Suprapubic skin (tissue), 4 donors: ENCODE measurements at regions not wholly inside any gene's neighbourhood (a gene's known extent, or its start where the extent isn't known, plus 50 kb on each side); places are given as distances from the start of the nearest gene placed in this dataset.

Experiments
- DNase-seq, 2 donors: peaks; one replicate each; pipeline ENCODE4 v3.0.0-alpha.2; 2019; ENCODE audit warnings: low spot score in 2 of 2
- H3K27ac ChIP-seq: fragments of 200-600 bp; sonication (generic); one replicate; pipeline ENCODE4 v1.5.1; 2019
- H3K27me3 ChIP-seq: fragments of 200-600 bp; sonication (generic); one replicate; pipeline ENCODE4 v1.5.1; 2019
- H3K36me3 ChIP-seq: fragments of 200-600 bp; sonication (generic); one replicate; pipeline ENCODE4 v1.5.1; 2019
- H3K4me1 ChIP-seq: fragments of 200-600 bp; sonication (generic); one replicate; pipeline ENCODE4 v1.5.1; 2019
- H3K4me3 ChIP-seq: fragments of 200-600 bp; sonication (generic); one replicate; pipeline ENCODE4 v1.5.1; 2019; ENCODE audit warnings: mild to moderate bottlenecking
- H3K9me3 ChIP-seq: fragments of 200-600 bp; sonication (generic); one replicate; pipeline ENCODE4 v1.5.1; 2019
- CTCF ChIP-seq, 2 donors: fragments of 200-600 bp in 1 of 2; fragments of 450-650 bp in 1 of 2; sonication (generic) in 1 of 2; IDR thresholded peaks; one replicate each; pipeline ENCODE4 v1.5.1; 2016 to 2019; ENCODE audit warnings: antibody characterized with exemption in 2 of 2, mild to moderate bottlenecking in 1 of 2, moderate library complexity in 1 of 2
- EP300 ChIP-seq: sonication (generic); formaldehyde crosslinking; IDR thresholded peaks from one replicate; pipeline ENCODE4 v1.6.1; 2017; ENCODE audit warnings: antibody characterized with exemption
- POLR2A ChIP-seq, 2 donors: fragments of 450-650 bp; IDR thresholded peaks; one replicate each; pipeline ENCODE4 v1.6.1; 2017; ENCODE audit warnings: antibody characterized with exemption in 2 of 2, mild to moderate bottlenecking in 2 of 2, moderate library complexity in 2 of 2
- POLR2AphosphoS5 ChIP-seq, 3 donors: sonication (generic); formaldehyde crosslinking; IDR thresholded peaks; one replicate each; pipeline ENCODE4 v1.6.1; 2017; ENCODE audit warnings: antibody characterized with exemption in 3 of 3
- WGBS: methylation state at CpG from one replicate; pipeline ENCODE4 v1.1.5; 2018; 5-methylcytosine and 5-hydroxymethylcytosine counted together

- TF ChIP-seq CTCF (IDR thresholded peaks at IDR 0.05) (no peak), POLR2A (IDR thresholded peaks at IDR 0.05) (no peak)
- Histone ChIP-seq H3K9me3 (no peaks in the 10 kb centered on the region), H3K4me1 (no peaks in the 10 kb centered on the region), H3K4me3 (no peak overlapping the region), H3K27me3 (no peaks in the 10 kb centered on the region), H3K36me3 (no peaks in the 10 kb centered on the region), H3K27ac (no peak overlapping the region)
- 65% methylated on average over 3 of the region's 3 CpGs for WGBS
- DNase-seq, result no peak
These were observed 1056.2 kb downstream of the EPHA7 start for GRCh38 chr6:92363111-92363510.

- no peaks in the 10 kb centered on the region for H3K36me3 ChIP-seq
- no peak for TF ChIP-seq CTCF (IDR thresholded peaks at IDR 0.05)
- no peak for TF ChIP-seq EP300
- TF ChIP-seq POLR2A (IDR thresholded peaks at IDR 0.05), result no peak
- no peak for TF ChIP-seq POLR2AphosphoS5 (IDR thresholded peaks at IDR 0.05)
- no peaks in the 10 kb centered on the region for H3K27me3 ChIP-seq
- H3K4me3 ChIP-seq, result no peak overlapping the region
- no peaks in the 10 kb centered on the region for H3K9me3 ChIP-seq
- no peak overlapping the region for H3K27ac ChIP-seq
- H3K4me1 ChIP-seq, result no peaks in the 10 kb centered on the region
- DNase-seq, result no peak
- 81% methylated on average over 5 of the region's 5 CpGs for WGBS
These were observed 1057.0 kb downstream of the EPHA7 start for GRCh38 chr6:92362404-92362803.

GRCh38 chr6:92361990-92362389 lies 1057.4 kb downstream of the EPHA7 start:
- 94% methylated on average over 8 of the region's 9 CpGs for WGBS

GRCh38 chr6:92354270-92354829 lies 1065.0 kb downstream of the EPHA7 start:
- no peak for DNase-seq
- TF ChIP-seq EP300 (no peak), POLR2AphosphoS5 (IDR thresholded peaks at IDR 0.05) (no peak), POLR2A (IDR thresholded peaks at IDR 0.05) (no peak), CTCF (IDR thresholded peaks at IDR 0.05) (no peak)
- no peaks in the 10 kb centered on the region for H3K27me3 ChIP-seq
- no peak overlapping the region for H3K4me3 ChIP-seq
- peaks cover 3% of the 10 kb centered on the region for H3K9me3 ChIP-seq
- no peaks in the 10 kb centered on the region for H3K36me3 ChIP-seq
- WGBS, result 46% methylated on average over 2 of the region's 2 CpGs
- H3K4me1 ChIP-seq, result no peaks in the 10 kb centered on the region
- no peak overlapping the region for H3K27ac ChIP-seq

More at GRCh38 chr6:92361990-92362389, 1057.4 kb downstream of the EPHA7 start:
- Histone ChIP-seq H3K4me1 (no peaks in the 10 kb centered on the region), H3K27ac (no peak overlapping the region), H3K36me3 (no peaks in the 10 kb centered on the region), H3K4me3 (no peak overlapping the region), H3K9me3 (no peaks in the 10 kb centered on the region), H3K27me3 (no peaks in the 10 kb centered on the region)
- DNase-seq, result no peak
- TF ChIP-seq EP300, result no peak
- no peak for TF ChIP-seq POLR2A (IDR thresholded peaks at IDR 0.05)
- TF ChIP-seq POLR2AphosphoS5 (IDR thresholded peaks at IDR 0.05), result no peak
- no peak for TF ChIP-seq CTCF (IDR thresholded peaks at IDR 0.05)

- Histone ChIP-seq H3K27me3 (no peaks in the 10 kb centered on the region), H3K36me3 (no peaks in the 10 kb centered on the region), H3K4me3 (no peak overlapping the region), H3K27ac (no peak overlapping the region), H3K9me3 (peaks cover 3% of the 10 kb centered on the region), H3K4me1 (no peaks in the 10 kb centered on the region)
- 70% methylated on average over 2 of the region's 2 CpGs for WGBS
- no peak for DNase-seq
- TF ChIP-seq POLR2A (IDR thresholded peaks at IDR 0.05), result no peak
- TF ChIP-seq POLR2AphosphoS5 (IDR thresholded peaks at IDR 0.05), result no peak
- no peak for TF ChIP-seq EP300
- TF ChIP-seq CTCF (IDR thresholded peaks at IDR 0.05), result no peak
These were observed 1067.2 kb downstream of the EPHA7 start for GRCh38 chr6:92352130-92352529.
